H9 (cell line): ENCODE measurements at regions not wholly inside any gene's neighbourhood (a gene's known extent, or its start where the extent isn't known, plus 50 kb on each side); places are given as distances from the start of the nearest gene placed in this dataset.
"Not testable (repeated sequence)": the region's sequence is repeated elsewhere in the genome, so short reads cannot be mapped to it uniquely, and the experiment has no call there.

ENCODE experiments used
- DNase-seq: peaks from one replicate; pipeline ENCODE4 v3.0.0-alpha.2; 2017
- H2AFZ ChIP-seq: one replicate; pipeline ENCODE4 v1.6.1; 2013; ENCODE audit warnings: mild to moderate bottlenecking, low read length, control low read depth, moderate library complexity
- H2AK5ac ChIP-seq: 2 replicates; pipeline ENCODE4 v1.6.1; 2013; ENCODE audit warnings: low read length, control low read depth, mixed read lengths; ENCODE audit not compliant: insufficient read length
- H2BK120ac ChIP-seq: one replicate; pipeline ENCODE4 v1.6.1; 2013; ENCODE audit warnings: low read depth, mild to moderate bottlenecking, low read length, control low read depth, inconsistent platforms; ENCODE audit not compliant: poor library complexity, severe bottlenecking
- H2BK12ac ChIP-seq: 2 replicates; pipeline ENCODE4 v1.6.1; 2013; ENCODE audit warnings: low read length, control low read depth, mixed read lengths, low read depth; ENCODE audit not compliant: insufficient read length
- H2BK15ac ChIP-seq: 2 replicates; pipeline ENCODE4 v1.6.1; 2013; ENCODE audit warnings: low read depth, low read length, control low read depth
- H2BK20ac ChIP-seq: one replicate; pipeline ENCODE4 v1.6.1; 2013; ENCODE audit warnings: low read depth, mild to moderate bottlenecking, low read length, control low read depth, inconsistent platforms; ENCODE audit not compliant: poor library complexity, severe bottlenecking
- H2BK5ac ChIP-seq: 2 replicates; pipeline ENCODE4 v1.6.1; 2013; ENCODE audit warnings: low read length, control low read depth, mixed read lengths; ENCODE audit not compliant: insufficient read length
- H3K14ac ChIP-seq: 2 replicates; pipeline ENCODE4 v1.6.1; 2013; ENCODE audit warnings: low read length, control low read depth; ENCODE audit not compliant: insufficient read depth
- H3K18ac ChIP-seq: 2 replicates; pipeline ENCODE4 v1.6.1; 2013; ENCODE audit warnings: low read depth, mild to moderate bottlenecking, mixed read lengths, low read length, control low read depth; ENCODE audit not compliant: insufficient read length
- H3K23ac ChIP-seq: 2 replicates; pipeline ENCODE4 v1.6.1; 2013; ENCODE audit warnings: low read length, control low read depth, mixed read lengths, low read depth; ENCODE audit not compliant: insufficient read length
- H3K23me2 ChIP-seq: 2 replicates; pipeline ENCODE4 v1.6.1; 2013; ENCODE audit warnings: low read depth, mild to moderate bottlenecking, mixed read lengths, low read length, control low read depth; ENCODE audit not compliant: insufficient read length, poor library complexity, severe bottlenecking
- H3K27ac ChIP-seq: 2 replicates; pipeline ENCODE4 v1.5.1; 2013; ENCODE audit warnings: low read length, control low read depth, mixed read lengths, low read depth; ENCODE audit not compliant: insufficient read length
- H3K27me3 ChIP-seq: 2 replicates; pipeline ENCODE4 v1.6.1; 2013; ENCODE audit warnings: low read length, control low read depth, inconsistent platforms; ENCODE audit not compliant: insufficient read depth
- H3K4ac ChIP-seq: 2 replicates; pipeline ENCODE4 v1.6.1; 2013; ENCODE audit warnings: low read depth, mild to moderate bottlenecking, control low read depth, inconsistent platforms, low read length, moderate library complexity
- H3K4me1 ChIP-seq: 2 replicates; pipeline ENCODE4 v1.6.1; 2013; ENCODE audit warnings: low read length, control low read depth, inconsistent platforms; ENCODE audit not compliant: insufficient read depth
- H3K4me2 ChIP-seq: 2 replicates; pipeline ENCODE4 v1.6.1; 2013; ENCODE audit warnings: low read length, control low read depth, mixed read lengths; ENCODE audit not compliant: insufficient read length, insufficient read depth
- H3K56ac ChIP-seq: 2 replicates; pipeline ENCODE4 v1.6.1; 2013; ENCODE audit warnings: low read depth, mild to moderate bottlenecking, mixed read lengths, low read length, control low read depth; ENCODE audit not compliant: insufficient read length
- H3K79me1 ChIP-seq: 2 replicates; pipeline ENCODE4 v1.6.1; 2013; ENCODE audit warnings: low read depth, mild to moderate bottlenecking, moderate library complexity, low read length, control low read depth, inconsistent platforms; ENCODE audit not compliant: insufficient read depth, poor library complexity, severe bottlenecking
- H3K79me2 ChIP-seq: 2 replicates; pipeline ENCODE4 v1.6.1; 2013; ENCODE audit warnings: low read length, control low read depth, inconsistent platforms; ENCODE audit not compliant: insufficient read depth
- H3K9ac ChIP-seq: 2 replicates; pipeline ENCODE4 v1.6.1; 2013; ENCODE audit warnings: low read length, control low read depth, mixed read lengths; ENCODE audit not compliant: insufficient read length; ENCODE audit errors: extremely low read depth
- H3K9me3 ChIP-seq: one replicate; pipeline ENCODE4 v1.6.1; 2013; ENCODE audit warnings: low read depth, low read length, inconsistent platforms; ENCODE audit not compliant: control insufficient read depth
- H3T11ph ChIP-seq: one replicate; pipeline ENCODE4 v1.6.1; 2013; ENCODE audit warnings: mild to moderate bottlenecking, low read length, control low read depth, inconsistent platforms
- H4K20me1 ChIP-seq: one replicate; pipeline ENCODE4 v1.6.1; 2013; ENCODE audit not compliant: control insufficient read depth, insufficient read length, insufficient read depth
- H4K5ac ChIP-seq: 2 replicates; pipeline ENCODE4 v1.6.1; 2013; ENCODE audit warnings: low read depth, mild to moderate bottlenecking, mixed read lengths, low read length, control low read depth; ENCODE audit not compliant: insufficient read length
- H4K8ac ChIP-seq: replicated peaks from 2 replicates; pipeline ENCODE4 v1.6.1; 2013; ENCODE audit warnings: low read length, control low read depth, mixed read lengths, low read depth; ENCODE audit not compliant: insufficient read length
- H4K91ac ChIP-seq: 2 replicates; pipeline ENCODE4 v1.6.1; 2013; ENCODE audit warnings: low read depth, mild to moderate bottlenecking, moderate library complexity, mixed read lengths, low read length, control low read depth; ENCODE audit not compliant: insufficient read length
- H3K27ac Mint-ChIP-seq, 3 experiments: 2 replicates in 2 of 3; 3 replicates in 1 of 3; pipeline ENCODE4 v1.8.0; 2020 to 2021; ENCODE audit warnings: mixed read lengths in 3 of 3, mild to moderate bottlenecking in 1 of 3, moderate library complexity in 1 of 3
- H3K27me3 Mint-ChIP-seq: 2 replicates; pipeline ENCODE4 v1.8.0; 2021; ENCODE audit warnings: low read depth, mild to moderate bottlenecking, moderate library complexity, mixed read lengths
- H3K36me3 Mint-ChIP-seq, 3 experiments: 2 replicates in 2 of 3; 3 replicates in 1 of 3; pipeline ENCODE4 v1.8.0; 2020 to 2021; ENCODE audit warnings: low read depth in 3 of 3, mixed read lengths in 3 of 3; ENCODE audit not compliant: insufficient read depth in 1 of 3
- H3K4me1 Mint-ChIP-seq, 2 experiments: 2 replicates each; pipeline ENCODE4 v1.8.0; 2020; ENCODE audit warnings: mixed read lengths in 2 of 2
- H3K4me3 Mint-ChIP-seq, 2 experiments: 2 replicates in 1 of 2; 3 replicates in 1 of 2; pipeline ENCODE4 v1.8.0; 2020 to 2021; ENCODE audit warnings: mild to moderate bottlenecking in 2 of 2, mixed read lengths in 2 of 2, moderate library complexity in 1 of 2
- H3K9me3 Mint-ChIP-seq, 2 experiments: 2 replicates in 1 of 2; 3 replicates in 1 of 2; pipeline ENCODE4 v1.8.0; 2020; ENCODE audit warnings: mild to moderate bottlenecking in 2 of 2, mixed read lengths in 2 of 2, moderate library complexity in 1 of 2
- WGBS: extraction: QIAGEN DNeasy Blood & Tissue Kit; methylation state at CpG from one replicate; pipeline ENCODE4 v1.1.7; 2013; ENCODE audit warnings: missing lambda C conversion rate, low lambda C conversion rate, mixed read lengths; ENCODE audit not compliant: insufficient read length; ENCODE audit errors: extremely low coverage; 5-methylcytosine and 5-hydroxymethylcytosine counted together

DNA sequence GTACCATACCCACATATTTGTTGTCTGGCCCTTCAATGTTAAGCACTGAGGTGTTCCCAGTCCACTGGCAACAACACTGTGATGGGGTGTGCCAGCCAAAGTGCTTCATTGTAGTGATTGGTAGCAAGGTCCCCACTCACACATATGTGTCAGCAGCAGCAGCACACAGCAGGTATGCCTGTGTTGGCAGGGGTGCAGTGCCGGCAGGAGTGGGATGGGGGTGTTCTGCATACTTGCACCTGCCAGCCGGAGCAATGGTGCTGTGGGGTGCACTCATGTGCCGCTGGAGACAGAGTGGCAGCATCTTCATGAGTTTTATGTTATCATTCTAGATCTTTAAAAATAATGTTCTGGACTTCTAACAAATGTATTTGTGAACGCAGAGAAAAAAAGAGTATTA lies 987.8 kb downstream of the RPIA start:
- H3K4me1 Mint-ChIP-seq, H3K79me1 ChIP-seq, H3K56ac ChIP-seq, H2BK120ac ChIP-seq, H3K23ac ChIP-seq, H3K27ac ChIP-seq, H3K9ac ChIP-seq, H3T11ph ChIP-seq, H3K4me1 ChIP-seq, H4K91ac ChIP-seq, H2BK20ac ChIP-seq, H3K14ac ChIP-seq, H3K27ac Mint-ChIP-seq, H3K4me3 Mint-ChIP-seq, H2AK5ac ChIP-seq, DNase-seq, H3K4me2 ChIP-seq, H4K5ac ChIP-seq, H3K27me3 Mint-ChIP-seq, H3K23me2 ChIP-seq, H3K18ac ChIP-seq, H4K20me1 ChIP-seq, H2AFZ ChIP-seq, H2BK15ac ChIP-seq, H3K27me3 ChIP-seq, H2BK5ac ChIP-seq, H3K79me2 ChIP-seq, H4K8ac ChIP-seq, H3K4ac ChIP-seq, H2BK12ac ChIP-seq: not testable (repeated sequence)
- peaks cover 22 to 59% (median 29%) of the 10 kb centered on the region in 3 experiments; a peak in 6 of 7 replicates for H3K36me3 Mint-ChIP-seq
- H3K9me3 ChIP-seq: peaks cover 63% of the 10 kb centered on the region
- WGBS: no CpG with 5 or more reads among the region's 4 CpGs
- peaks cover 92 to 95% of the 10 kb centered on the region in 2 experiments for H3K9me3 Mint-ChIP-seq
